Astrocyte (in vitro differentiated cells and primary cell): ENCODE measurements at regions not wholly inside any gene's neighbourhood (a gene's known extent, or its start where the extent isn't known, plus 50 kb on each side); places are given as distances from the start of the nearest gene placed in this dataset.

Experiments
- EZH2 ChIP-seq: IDR thresholded peaks from 2 replicates; pipeline ENCODE4 v1.6.1; 2012; ENCODE audit warnings: mild to moderate bottlenecking, low read length, inconsistent platforms; ENCODE audit not compliant: insufficient read depth
- TF ChIP-seq, protein P1 (sequence below): IDR thresholded peaks from 2 replicates; pipeline ENCODE4 v1.5.1; 2011; ENCODE audit warnings: low read depth, mild to moderate bottlenecking, inconsistent platforms, low read length, moderate library complexity; ENCODE audit not compliant: insufficient read depth

DNA sequence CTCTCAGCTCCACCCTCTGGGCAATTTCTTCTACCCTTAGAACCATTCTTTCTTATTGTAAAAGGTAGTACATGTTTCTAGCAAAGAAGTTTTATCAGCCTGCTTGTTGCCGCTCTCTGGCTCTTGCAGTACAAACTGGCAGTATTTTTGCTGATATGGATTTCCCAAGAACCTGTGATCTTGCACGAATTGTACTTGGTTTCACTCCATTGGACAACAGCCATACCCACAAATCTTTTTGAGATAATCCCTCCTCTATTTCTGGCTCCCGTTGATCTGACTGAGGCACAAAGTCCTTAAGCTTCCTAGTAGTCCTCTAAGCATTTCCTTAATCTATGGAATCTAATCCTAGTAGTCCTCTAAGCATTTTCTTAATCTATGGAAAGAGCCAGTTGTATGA is 487.0 kb upstream of the PTCHD4 start:
- TF ChIP-seq, protein P1, sequence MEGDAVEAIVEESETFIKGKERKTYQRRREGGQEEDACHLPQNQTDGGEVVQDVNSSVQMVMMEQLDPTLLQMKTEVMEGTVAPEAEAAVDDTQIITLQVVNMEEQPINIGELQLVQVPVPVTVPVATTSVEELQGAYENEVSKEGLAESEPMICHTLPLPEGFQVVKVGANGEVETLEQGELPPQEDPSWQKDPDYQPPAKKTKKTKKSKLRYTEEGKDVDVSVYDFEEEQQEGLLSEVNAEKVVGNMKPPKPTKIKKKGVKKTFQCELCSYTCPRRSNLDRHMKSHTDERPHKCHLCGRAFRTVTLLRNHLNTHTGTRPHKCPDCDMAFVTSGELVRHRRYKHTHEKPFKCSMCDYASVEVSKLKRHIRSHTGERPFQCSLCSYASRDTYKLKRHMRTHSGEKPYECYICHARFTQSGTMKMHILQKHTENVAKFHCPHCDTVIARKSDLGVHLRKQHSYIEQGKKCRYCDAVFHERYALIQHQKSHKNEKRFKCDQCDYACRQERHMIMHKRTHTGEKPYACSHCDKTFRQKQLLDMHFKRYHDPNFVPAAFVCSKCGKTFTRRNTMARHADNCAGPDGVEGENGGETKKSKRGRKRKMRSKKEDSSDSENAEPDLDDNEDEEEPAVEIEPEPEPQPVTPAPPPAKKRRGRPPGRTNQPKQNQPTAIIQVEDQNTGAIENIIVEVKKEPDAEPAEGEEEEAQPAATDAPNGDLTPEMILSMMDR: no peak
- no peak for TF ChIP-seq EZH2
